Astrocyte (in vitro differentiated cells and primary cell): ENCODE measurements at regions not wholly inside any gene's neighbourhood (a gene's known extent, or its start where the extent isn't known, plus 50 kb on each side); places are given as distances from the start of the nearest gene placed in this dataset.

Experiments
- DNase-seq: peaks from one replicate; pipeline ENCODE4 v3.0.0-alpha.2; 2010; ENCODE audit warnings: low read depth
- FAIRE-seq: peaks from 2 replicates; lab custom pipeline; 2011; peaks lifted over from hg19 to GRCh38; lab: Jason Lieb, UNC
- H2AFZ ChIP-seq: 2 replicates; pipeline ENCODE4 v1.6.0; 2012; ENCODE audit warnings: low read depth, low read length, inconsistent platforms
- H3K27ac ChIP-seq: 2 replicates; pipeline ENCODE4 v1.5.1; 2011; ENCODE audit warnings: low read depth, low read length, inconsistent platforms
- H3K27me3 ChIP-seq: 2 replicates; pipeline ENCODE4 v1.6.0; 2011; ENCODE audit warnings: low read length, inconsistent platforms; ENCODE audit not compliant: insufficient read depth
- H3K36me3 ChIP-seq: 2 replicates; pipeline ENCODE4 v1.5.1; 2011; ENCODE audit warnings: low read length, inconsistent platforms; ENCODE audit not compliant: insufficient read depth
- H3K4me1 ChIP-seq: 2 replicates; pipeline ENCODE4 v1.5.1; 2011; ENCODE audit warnings: low read length, inconsistent platforms; ENCODE audit not compliant: insufficient read depth
- H3K4me2 ChIP-seq: 2 replicates; pipeline ENCODE4 v1.6.0; 2012; ENCODE audit warnings: low read length, inconsistent platforms
- H3K4me3 ChIP-seq: 2 replicates; pipeline ENCODE4 v1.5.1; 2011; ENCODE audit warnings: low read depth, mild to moderate bottlenecking, low read length, inconsistent platforms; ENCODE audit not compliant: insufficient read depth
- H3K79me2 ChIP-seq: 2 replicates; pipeline ENCODE4 v1.6.0; 2012; ENCODE audit warnings: mild to moderate bottlenecking, low read length, inconsistent platforms; ENCODE audit not compliant: insufficient read depth
- H3K9ac ChIP-seq: 2 replicates; pipeline ENCODE4 v1.6.0; 2012; ENCODE audit warnings: mild to moderate bottlenecking, low read length, inconsistent platforms
- H3K9me3 ChIP-seq: 2 replicates; pipeline ENCODE4 v1.5.1; 2012; ENCODE audit warnings: low read depth, mild to moderate bottlenecking, low read length, inconsistent platforms; ENCODE audit not compliant: insufficient read depth
- H4K20me1 ChIP-seq: 2 replicates; pipeline ENCODE4 v1.6.0; 2012; ENCODE audit warnings: low read length, inconsistent platforms; ENCODE audit not compliant: insufficient read depth
- H3K27ac Mint-ChIP-seq: one replicate; pipeline ENCODE4 v1.8.0; 2021; ENCODE audit warnings: mild to moderate bottlenecking, mixed read lengths; ENCODE audit not compliant: unreplicated experiment
- H3K27me3 Mint-ChIP-seq: one replicate; pipeline ENCODE4 v1.8.0; 2021; ENCODE audit warnings: low read depth, mixed read lengths; ENCODE audit not compliant: unreplicated experiment
- H3K36me3 Mint-ChIP-seq: one replicate; pipeline ENCODE4 v1.8.0; 2021; ENCODE audit warnings: low read depth, mixed read lengths; ENCODE audit not compliant: unreplicated experiment
- H3K4me1 Mint-ChIP-seq: one replicate; pipeline ENCODE4 v1.8.0; 2021; ENCODE audit warnings: low read depth, mixed read lengths; ENCODE audit not compliant: unreplicated experiment
- H3K4me3 Mint-ChIP-seq: one replicate; pipeline ENCODE4 v1.8.0; 2021; ENCODE audit warnings: mild to moderate bottlenecking, moderate library complexity, mixed read lengths; ENCODE audit not compliant: unreplicated experiment
- H3K9me3 Mint-ChIP-seq: one replicate; pipeline ENCODE4 v1.8.0; 2021; ENCODE audit warnings: mild to moderate bottlenecking, mixed read lengths; ENCODE audit not compliant: unreplicated experiment
- EZH2 ChIP-seq: IDR thresholded peaks from 2 replicates; pipeline ENCODE4 v1.6.1; 2012; ENCODE audit warnings: mild to moderate bottlenecking, low read length, inconsistent platforms; ENCODE audit not compliant: insufficient read depth
- TF ChIP-seq, protein P1 (sequence below): IDR thresholded peaks from 2 replicates; pipeline ENCODE4 v1.5.1; 2011; ENCODE audit warnings: low read depth, mild to moderate bottlenecking, inconsistent platforms, low read length, moderate library complexity; ENCODE audit not compliant: insufficient read depth

DNA sequence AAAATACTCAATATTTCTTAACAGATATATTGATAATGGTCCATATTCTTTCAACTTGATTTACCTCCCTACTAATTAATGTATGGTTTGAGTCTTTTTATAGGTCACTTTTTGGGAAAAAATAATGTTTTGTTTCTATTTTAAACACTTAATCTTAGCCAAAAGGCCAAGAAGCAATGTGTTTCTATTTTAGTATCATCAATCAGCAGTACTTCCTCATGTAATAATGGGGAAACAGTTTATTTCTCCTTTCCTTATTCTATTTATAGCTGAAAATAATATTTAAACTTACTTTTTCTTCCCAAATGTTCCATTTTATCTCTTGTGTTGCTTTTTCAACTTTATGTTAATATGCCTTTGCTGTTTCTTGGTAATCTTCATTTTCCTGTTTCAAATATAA lies 295.1 kb downstream of the ALDH8A1 start:
- H3K79me2 ChIP-seq, result no peaks in the 10 kb centered on the region
- H3K9me3 ChIP-seq, result no peaks in the 10 kb centered on the region
- no peak for TF ChIP-seq EZH2
- TF ChIP-seq, protein P1, sequence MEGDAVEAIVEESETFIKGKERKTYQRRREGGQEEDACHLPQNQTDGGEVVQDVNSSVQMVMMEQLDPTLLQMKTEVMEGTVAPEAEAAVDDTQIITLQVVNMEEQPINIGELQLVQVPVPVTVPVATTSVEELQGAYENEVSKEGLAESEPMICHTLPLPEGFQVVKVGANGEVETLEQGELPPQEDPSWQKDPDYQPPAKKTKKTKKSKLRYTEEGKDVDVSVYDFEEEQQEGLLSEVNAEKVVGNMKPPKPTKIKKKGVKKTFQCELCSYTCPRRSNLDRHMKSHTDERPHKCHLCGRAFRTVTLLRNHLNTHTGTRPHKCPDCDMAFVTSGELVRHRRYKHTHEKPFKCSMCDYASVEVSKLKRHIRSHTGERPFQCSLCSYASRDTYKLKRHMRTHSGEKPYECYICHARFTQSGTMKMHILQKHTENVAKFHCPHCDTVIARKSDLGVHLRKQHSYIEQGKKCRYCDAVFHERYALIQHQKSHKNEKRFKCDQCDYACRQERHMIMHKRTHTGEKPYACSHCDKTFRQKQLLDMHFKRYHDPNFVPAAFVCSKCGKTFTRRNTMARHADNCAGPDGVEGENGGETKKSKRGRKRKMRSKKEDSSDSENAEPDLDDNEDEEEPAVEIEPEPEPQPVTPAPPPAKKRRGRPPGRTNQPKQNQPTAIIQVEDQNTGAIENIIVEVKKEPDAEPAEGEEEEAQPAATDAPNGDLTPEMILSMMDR, result no peak
- no peak overlapping the region for H2AFZ ChIP-seq
- no peaks in the 10 kb centered on the region for H3K27me3 ChIP-seq
- no peaks in the 10 kb centered on the region for H3K36me3 ChIP-seq
- DNase-seq (no peak), FAIRE-seq (no peak)
- Mint-ChIP-seq H3K27me3 (no peaks in the 10 kb centered on the region), H3K9me3 (no peaks in the 10 kb centered on the region), H3K27ac (no peak overlapping the region), H3K4me1 (peaks cover 1% of the 10 kb centered on the region), H3K36me3 (no peaks in the 10 kb centered on the region), H3K4me3 (no peak overlapping the region)
- H3K27ac ChIP-seq, result no peak overlapping the region
- no peak overlapping the region for H3K9ac ChIP-seq
- no peak overlapping the region for H3K4me2 ChIP-seq
- H3K4me3 ChIP-seq, result no peak overlapping the region
- no peaks in the 10 kb centered on the region for H4K20me1 ChIP-seq
- H3K4me1 ChIP-seq, result peaks cover 6% of the 10 kb centered on the region

DNA sequence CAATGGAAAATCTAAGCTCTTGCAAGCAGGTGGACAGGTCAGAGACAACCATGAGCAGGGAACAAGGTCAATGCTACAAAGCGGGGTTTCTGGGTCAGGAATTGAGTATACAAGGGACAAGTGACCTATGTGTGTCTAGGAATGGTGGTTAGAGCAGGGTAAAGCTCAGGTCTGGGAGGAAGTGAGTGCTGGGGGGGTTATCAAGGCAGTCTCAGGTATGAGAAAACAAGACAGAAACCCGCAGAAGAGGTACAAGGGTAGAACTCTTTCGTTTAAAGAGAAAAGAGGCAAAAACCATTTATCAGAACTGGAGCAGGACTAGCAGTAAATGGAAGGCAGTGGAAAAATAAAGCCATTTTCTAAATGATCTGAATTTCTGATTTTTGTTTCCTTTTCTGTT lies 298.4 kb downstream of the ALDH8A1 start:
- Histone ChIP-seq H3K36me3 (no peaks in the 10 kb centered on the region), H3K27me3 (no peaks in the 10 kb centered on the region), H2AFZ (no peak overlapping the region), H3K9me3 (no peaks in the 10 kb centered on the region), H3K4me2 (no peak overlapping the region), H3K9ac (no peak overlapping the region), H3K27ac (no peak overlapping the region), H4K20me1 (no peaks in the 10 kb centered on the region), H3K79me2 (no peaks in the 10 kb centered on the region), H3K4me1 (no peaks in the 10 kb centered on the region), H3K4me3 (no peak overlapping the region)
- Mint-ChIP-seq H3K27me3 (no peaks in the 10 kb centered on the region), H3K9me3 (no peaks in the 10 kb centered on the region), H3K27ac (no peak overlapping the region), H3K4me1 (no peaks in the 10 kb centered on the region), H3K4me3 (no peak overlapping the region), H3K36me3 (no peaks in the 10 kb centered on the region)
- TF ChIP-seq EZH2, result no peak
- TF ChIP-seq, protein P1, result no peak
- FAIRE-seq, result no peak
- no peak for DNase-seq

DNA sequence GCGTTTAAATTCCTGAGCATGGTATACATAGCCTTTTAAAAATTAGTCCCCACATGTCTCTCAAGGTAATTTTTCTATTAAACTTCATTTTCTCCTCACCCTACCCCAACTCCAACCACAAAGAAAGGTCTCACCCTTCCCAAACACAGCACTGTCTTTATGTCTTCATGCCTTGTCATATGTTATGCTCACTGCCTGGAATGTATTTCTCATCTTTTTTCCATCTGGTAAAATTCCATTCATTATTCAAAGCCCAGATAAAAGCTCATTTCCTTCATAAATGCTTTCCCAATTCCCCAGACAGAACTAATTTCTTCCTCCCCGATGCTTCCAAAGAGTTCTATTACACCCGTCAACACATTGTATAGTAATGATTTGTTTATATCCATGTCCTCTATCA lies 302.0 kb downstream of the ALDH8A1 start:
- no peak for TF ChIP-seq EZH2
- TF ChIP-seq, protein P1, result no peak
- H3K27me3 ChIP-seq, result no peaks in the 10 kb centered on the region
- no peaks in the 10 kb centered on the region for H4K20me1 ChIP-seq
- no peaks in the 10 kb centered on the region for H3K4me1 Mint-ChIP-seq
- no peaks in the 10 kb centered on the region for H3K79me2 ChIP-seq
- H3K36me3 ChIP-seq, result no peaks in the 10 kb centered on the region
- no peak overlapping the region for H3K27ac ChIP-seq
- H3K4me2 ChIP-seq, result no peak overlapping the region
- DNase-seq (no peak), FAIRE-seq (no peak)
- no peak overlapping the region for H3K4me3 ChIP-seq
- no peaks in the 10 kb centered on the region for H3K4me1 ChIP-seq
- H3K36me3 Mint-ChIP-seq, result no peaks in the 10 kb centered on the region
- H3K4me3 Mint-ChIP-seq, result no peak overlapping the region
- no peak overlapping the region for H3K9ac ChIP-seq
- H2AFZ ChIP-seq, result no peak overlapping the region
- no peak overlapping the region for H3K27ac Mint-ChIP-seq
- H3K9me3 ChIP-seq, result no peaks in the 10 kb centered on the region
- no peaks in the 10 kb centered on the region for H3K9me3 Mint-ChIP-seq
- H3K27me3 Mint-ChIP-seq, result no peaks in the 10 kb centered on the region
